Liver (tissue), 8 donors: ENCODE measurements at regions not wholly inside any gene's neighbourhood (a gene's known extent, or its start where the extent isn't known, plus 50 kb on each side); places are given as distances from the start of the nearest gene placed in this dataset.

Experiments
- DNase-seq: peaks from one replicate; pipeline ENCODE4 v3.0.0-alpha.2; 2017; ENCODE audit warnings: low spot score
- H3K27ac ChIP-seq, 2 donors: one replicate each; pipeline ENCODE4 v1.7.0; 2013; ENCODE audit warnings: inconsistent platforms in 2 of 2, low read length in 2 of 2, control low read depth in 1 of 2, low read depth in 1 of 2, mild to moderate bottlenecking in 1 of 2
- H3K27me3 ChIP-seq, 4 donors: one replicate each; pipeline versions ENCODE4 v1.6.1 to v1.7.0; 2013; ENCODE audit warnings: low read length in 3 of 4, inconsistent platforms in 1 of 4, mild to moderate bottlenecking in 1 of 4, moderate library complexity in 1 of 4; ENCODE audit not compliant: control insufficient read depth in 4 of 4, insufficient read depth in 4 of 4
- H3K36me3 ChIP-seq, 4 donors: one replicate each; pipeline versions ENCODE4 v1.6.1 to v1.7.0; 2013; ENCODE audit warnings: low read length in 3 of 4, mild to moderate bottlenecking in 3 of 4, low read depth in 1 of 4, moderate library complexity in 1 of 4; ENCODE audit not compliant: control insufficient read depth in 4 of 4, insufficient read depth in 3 of 4
- H3K4me1 ChIP-seq, 4 donors: one replicate each; pipeline versions ENCODE4 v1.6.1 to v1.7.0; 2013; ENCODE audit warnings: low read length in 3 of 4, mild to moderate bottlenecking in 3 of 4, moderate library complexity in 1 of 4; ENCODE audit not compliant: control insufficient read depth in 4 of 4, insufficient read depth in 4 of 4
- H3K4me3 ChIP-seq, 3 donors: one replicate each; pipeline versions ENCODE4 v1.6.1 to v1.7.0; 2013; ENCODE audit warnings: low read length in 3 of 3, control low read depth in 1 of 3, low read depth in 1 of 3, mild to moderate bottlenecking in 1 of 3
- H3K9ac ChIP-seq, 2 donors: one replicate each; pipeline ENCODE4 v1.7.0; 2013; ENCODE audit warnings: low read length in 2 of 2, mild to moderate bottlenecking in 2 of 2, moderate library complexity in 2 of 2, control low read depth in 1 of 2, low read depth in 1 of 2
- H3K9me3 ChIP-seq, 4 donors: one replicate each; pipeline versions ENCODE4 v1.6.1 to v1.7.0; 2013; ENCODE audit warnings: low read length in 3 of 4; ENCODE audit not compliant: control insufficient read depth in 4 of 4
- EGR1 ChIP-seq, 2 donors: IDR thresholded peaks; 2 replicates each; pipeline ENCODE4 v1.6.1; 2016 to 2018; ENCODE audit warnings: antibody characterized with exemption in 2 of 2, low read depth in 2 of 2
- FOXA1 ChIP-seq: IDR thresholded peaks from 2 replicates; pipeline ENCODE4 v1.6.1; 2016; ENCODE audit warnings: antibody characterized with exemption
- FOXA2 ChIP-seq: IDR thresholded peaks from 2 replicates; pipeline ENCODE4 v1.6.1; 2016; ENCODE audit warnings: antibody characterized with exemption
- GABPA ChIP-seq, 2 donors: IDR thresholded peaks in 1 of 2; conservative IDR thresholded peaks in 1 of 2; 2 replicates each; pipeline ENCODE4 v1.6.1; 2016; ENCODE audit warnings: antibody characterized with exemption in 2 of 2, mild to moderate bottlenecking in 1 of 2, moderate library complexity in 1 of 2
- HNF4A ChIP-seq, 2 donors: conservative IDR thresholded peaks; 2 replicates each; pipeline ENCODE4 v1.6.1; 2016; ENCODE audit warnings: antibody characterized with exemption in 2 of 2, mild to moderate bottlenecking in 2 of 2
- HNF4G ChIP-seq: IDR thresholded peaks from 2 replicates; pipeline ENCODE4 v1.6.1; 2016; ENCODE audit warnings: antibody characterized with exemption
- JUND ChIP-seq, 2 donors: IDR thresholded peaks; 2 replicates each; pipeline ENCODE4 v1.6.1; 2016; ENCODE audit warnings: antibody characterized with exemption in 2 of 2
- NR2F2 ChIP-seq: IDR thresholded peaks from 2 replicates; pipeline ENCODE4 v1.6.1; 2016; ENCODE audit warnings: antibody characterized with exemption
- RAD21 ChIP-seq, 2 donors: IDR thresholded peaks; 2 replicates each; pipeline ENCODE4 v1.6.1; 2016; ENCODE audit warnings: antibody characterized with exemption in 2 of 2, mild to moderate bottlenecking in 2 of 2
- RXRA ChIP-seq, 2 donors: IDR thresholded peaks; 2 replicates each; pipeline ENCODE4 v1.6.1; 2017 to 2018; ENCODE audit warnings: antibody characterized with exemption in 2 of 2, mild to moderate bottlenecking in 1 of 2
- TAF1 ChIP-seq: conservative IDR thresholded peaks from 2 replicates; pipeline ENCODE4 v1.6.1; 2016; ENCODE audit warnings: antibody characterized with exemption, mild to moderate bottlenecking
- YY1 ChIP-seq: IDR thresholded peaks from 2 replicates; pipeline ENCODE4 v1.6.1; 2016; ENCODE audit warnings: antibody characterized with exemption, mild to moderate bottlenecking
- WGBS: extraction: QIAGEN DNeasy Blood & Tissue Kit; methylation state at CpG from one replicate; pipeline ENCODE4 v1.1.7; 2013; 5-methylcytosine and 5-hydroxymethylcytosine counted together
- TF ChIP-seq, protein P1 (sequence below): IDR thresholded peaks from 2 replicates; pipeline ENCODE4 v1.6.1; 2016; ENCODE audit warnings: antibody characterized with exemption
- TF ChIP-seq, protein P2 (sequence below): fragments of 150-350 bp; IDR thresholded peaks from 2 replicates; pipeline ENCODE4 v1.5.1; 2017; ENCODE audit warnings: improper control_type of control experiment, low read depth, low read length; ENCODE audit not compliant: missing input control
- TF ChIP-seq, protein P3 (sequence below): IDR thresholded peaks from 2 replicates; pipeline ENCODE4 v1.6.1; 2016; ENCODE audit warnings: antibody characterized with exemption
- donor health status: healthy.
- donor health status: healthy.
- donor health status: healthy.
- donor health status: healthy.
- donor health status: healthy.

DNA sequence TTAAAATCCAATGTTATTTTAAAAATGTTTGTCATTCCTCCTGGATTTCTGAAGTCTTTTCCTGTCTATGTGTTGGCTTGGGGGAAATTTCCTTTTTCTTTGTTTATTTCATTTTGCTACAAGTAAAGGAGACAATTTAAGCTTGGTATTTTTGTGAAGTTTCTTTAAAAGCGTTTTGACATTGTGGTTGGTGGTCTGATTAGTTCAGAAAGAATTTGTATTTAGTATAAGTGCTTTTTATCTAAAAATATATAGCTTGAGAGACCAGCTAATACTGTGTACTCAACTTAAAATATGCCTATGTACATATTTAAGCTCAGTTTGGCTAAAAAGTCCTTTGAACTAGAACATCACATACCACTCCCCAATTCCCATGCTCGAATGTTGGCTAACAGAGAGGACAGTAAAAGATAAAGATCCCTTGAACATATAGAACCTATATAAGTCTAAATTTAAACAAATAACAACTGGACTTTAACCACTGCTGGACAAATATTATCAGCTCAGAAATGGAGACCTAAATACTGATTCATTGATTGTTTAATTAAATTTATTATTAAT lies 237.6 kb downstream of the TLE4 start:
- Histone ChIP-seq H3K9me3 (no peaks in the 10 kb centered on the region), H3K36me3 (no peaks in the 10 kb centered on the region), H3K27ac (no peak overlapping the region), H3K27me3 (no peaks in the 10 kb centered on the region), H3K9ac (no peak overlapping the region), H3K4me1 (peaks cover 0 to 2% (median under 1%) of the 10 kb centered on the region in 4 donors), H3K4me3 (no peak overlapping the region)
- DNase-seq = no peak
- TF ChIP-seq JUND (IDR thresholded peaks at IDR 0.05) (no peak), FOXA2 (no peak), NR2F2 (no peak), HNF4G (no peak), FOXA1 (no peak), RXRA (IDR thresholded peaks at IDR 0.05) (no peak), TAF1 (no peak), RAD21 (IDR thresholded peaks at IDR 0.05) (no peak), EGR1 (IDR thresholded peaks at IDR 0.05; ENCODE audit: low read depth in 2 of 2) (no peak), YY1 (no peak), GABPA (IDR thresholded peaks at IDR 0.05 in 1 of 2, conservative IDR thresholded peaks at IDR 0.05 in 1 of 2) (no peak)
- TF ChIP-seq, protein P1, sequence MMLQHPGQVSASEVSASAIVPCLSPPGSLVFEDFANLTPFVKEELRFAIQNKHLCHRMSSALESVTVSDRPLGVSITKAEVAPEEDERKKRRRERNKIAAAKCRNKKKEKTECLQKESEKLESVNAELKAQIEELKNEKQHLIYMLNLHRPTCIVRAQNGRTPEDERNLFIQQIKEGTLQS = no peak
- TF ChIP-seq, protein P2, sequence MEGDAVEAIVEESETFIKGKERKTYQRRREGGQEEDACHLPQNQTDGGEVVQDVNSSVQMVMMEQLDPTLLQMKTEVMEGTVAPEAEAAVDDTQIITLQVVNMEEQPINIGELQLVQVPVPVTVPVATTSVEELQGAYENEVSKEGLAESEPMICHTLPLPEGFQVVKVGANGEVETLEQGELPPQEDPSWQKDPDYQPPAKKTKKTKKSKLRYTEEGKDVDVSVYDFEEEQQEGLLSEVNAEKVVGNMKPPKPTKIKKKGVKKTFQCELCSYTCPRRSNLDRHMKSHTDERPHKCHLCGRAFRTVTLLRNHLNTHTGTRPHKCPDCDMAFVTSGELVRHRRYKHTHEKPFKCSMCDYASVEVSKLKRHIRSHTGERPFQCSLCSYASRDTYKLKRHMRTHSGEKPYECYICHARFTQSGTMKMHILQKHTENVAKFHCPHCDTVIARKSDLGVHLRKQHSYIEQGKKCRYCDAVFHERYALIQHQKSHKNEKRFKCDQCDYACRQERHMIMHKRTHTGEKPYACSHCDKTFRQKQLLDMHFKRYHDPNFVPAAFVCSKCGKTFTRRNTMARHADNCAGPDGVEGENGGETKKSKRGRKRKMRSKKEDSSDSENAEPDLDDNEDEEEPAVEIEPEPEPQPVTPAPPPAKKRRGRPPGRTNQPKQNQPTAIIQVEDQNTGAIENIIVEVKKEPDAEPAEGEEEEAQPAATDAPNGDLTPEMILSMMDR = no peak
- TF ChIP-seq, protein P3, sequence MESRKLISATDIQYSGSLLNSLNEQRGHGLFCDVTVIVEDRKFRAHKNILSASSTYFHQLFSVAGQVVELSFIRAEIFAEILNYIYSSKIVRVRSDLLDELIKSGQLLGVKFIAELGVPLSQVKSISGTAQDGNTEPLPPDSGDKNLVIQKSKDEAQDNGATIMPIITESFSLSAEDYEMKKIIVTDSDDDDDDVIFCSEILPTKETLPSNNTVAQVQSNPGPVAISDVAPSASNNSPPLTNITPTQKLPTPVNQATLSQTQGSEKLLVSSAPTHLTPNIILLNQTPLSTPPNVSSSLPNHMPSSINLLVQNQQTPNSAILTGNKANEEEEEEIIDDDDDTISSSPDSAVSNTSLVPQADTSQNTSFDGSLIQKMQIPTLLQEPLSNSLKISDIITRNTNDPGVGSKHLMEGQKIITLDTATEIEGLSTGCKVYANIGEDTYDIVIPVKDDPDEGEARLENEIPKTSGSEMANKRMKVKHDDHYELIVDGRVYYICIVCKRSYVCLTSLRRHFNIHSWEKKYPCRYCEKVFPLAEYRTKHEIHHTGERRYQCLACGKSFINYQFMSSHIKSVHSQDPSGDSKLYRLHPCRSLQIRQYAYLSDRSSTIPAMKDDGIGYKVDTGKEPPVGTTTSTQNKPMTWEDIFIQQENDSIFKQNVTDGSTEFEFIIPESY = no peak
- 56% methylated on average over 2 of the region's 2 CpGs for WGBS

DNA sequence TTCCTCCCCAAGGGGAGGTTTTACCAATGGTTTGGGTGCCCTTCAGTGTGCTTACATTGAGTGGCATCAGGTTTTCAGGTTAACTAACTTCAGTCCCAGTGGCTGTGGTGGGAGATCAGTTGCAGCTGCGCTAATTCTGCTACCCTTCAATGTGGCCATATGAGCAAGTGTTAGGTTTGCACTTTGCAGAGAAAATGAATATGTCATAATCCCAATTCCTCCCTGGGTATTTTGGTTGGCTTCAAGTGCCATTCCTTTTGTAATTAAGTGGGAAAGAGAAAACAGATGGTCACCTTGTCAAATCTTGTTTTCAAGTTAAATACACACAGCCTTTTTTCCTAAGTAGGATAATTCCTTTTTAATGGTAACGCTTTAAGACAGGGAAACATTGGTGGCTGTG lies 236.2 kb downstream of the TLE4 start:
- WGBS = 69% methylated on average over 2 of the region's 2 CpGs

DNA sequence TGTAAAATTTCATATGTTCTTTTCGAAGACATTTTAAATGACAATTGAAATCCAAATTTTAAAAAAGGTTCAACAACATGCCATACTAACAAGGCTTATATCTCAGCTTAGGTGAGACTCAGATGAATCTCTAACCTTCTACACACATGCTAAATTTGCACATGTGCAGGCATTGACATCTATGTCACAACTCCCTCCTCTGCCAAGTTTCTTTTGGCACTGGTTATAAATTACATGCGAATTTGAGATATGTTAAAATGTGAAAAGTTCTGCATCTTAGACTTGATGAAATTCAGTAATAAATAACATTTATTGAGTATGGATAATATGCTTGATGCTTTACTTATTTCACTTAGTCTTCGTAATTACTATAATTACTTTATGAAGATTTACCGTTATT lies 234.3 kb downstream of the TLE4 start:
- DNase-seq = no peak
- WGBS = 79% methylated on average over 4 of the region's 4 CpGs
- no peak for TF ChIP-seq RXRA (IDR thresholded peaks at IDR 0.05)
- TF ChIP-seq HNF4A (conservative IDR thresholded peaks at IDR 0.05) = no peak
- no peak for TF ChIP-seq FOXA1
- TF ChIP-seq FOXA2 = no peak
- no peak for TF ChIP-seq JUND (IDR thresholded peaks at IDR 0.05)
- TF ChIP-seq HNF4G = no peak
- TF ChIP-seq RAD21 (IDR thresholded peaks at IDR 0.05) = no peak
- H3K9me3 ChIP-seq = no peaks in the 10 kb centered on the region
- H3K36me3 ChIP-seq = no peaks in the 10 kb centered on the region
- no peak overlapping the region for H3K4me3 ChIP-seq
- H3K4me1 ChIP-seq = peaks cover 0 to 2% (median under 1%) of the 10 kb centered on the region in 4 donors
- no peak overlapping the region for H3K9ac ChIP-seq
- H3K27me3 ChIP-seq = no peaks in the 10 kb centered on the region
- H3K27ac ChIP-seq = no peak overlapping the region

More for the DNA sequence above, 236.2 kb downstream of the TLE4 start:
- Histone ChIP-seq H3K4me3 (no peak overlapping the region), H3K9me3 (no peaks in the 10 kb centered on the region), H3K27me3 (no peaks in the 10 kb centered on the region), H3K27ac (no peak overlapping the region), H3K36me3 (no peaks in the 10 kb centered on the region), H3K4me1 (peaks cover 0 to 2% (median under 1%) of the 10 kb centered on the region in 4 donors), H3K9ac (no peak overlapping the region)
- no peak for DNase-seq
- TF ChIP-seq JUND (IDR thresholded peaks at IDR 0.05) (no peak), HNF4A (conservative IDR thresholded peaks at IDR 0.05) (no peak)
